IPS DF 4.7 (cell line): ENCODE measurements at regions not wholly inside any gene's neighbourhood (a gene's known extent, or its start where the extent isn't known, plus 50 kb on each side); places are given as distances from the start of the nearest gene placed in this dataset.
"Not testable (repeated sequence)": the region's sequence is repeated elsewhere in the genome, so short reads cannot be mapped to it uniquely, and the experiment has no call there.

Source experiments
- DNase-seq: peaks from one replicate; pipeline ENCODE4 v3.0.0-alpha.2; 2013; ENCODE audit warnings: low spot score; ENCODE audit errors: extremely low read depth

GRCh38 chr4:103885152-103885551 lies 165.4 kb upstream of the TACR3 start:
- no peak for DNase-seq

- no peak for DNase-seq
Measured at GRCh38 chr4:103867311-103867710, 147.5 kb upstream of the TACR3 start.

GRCh38 chr4:103853627-103854026 lies 133.8 kb upstream of the TACR3 start:
- no peak for DNase-seq

- no peak for DNase-seq
Measured at GRCh38 chr4:103853146-103853545, 133.4 kb upstream of the TACR3 start.

- no peak for DNase-seq
Measured at GRCh38 chr4:103845075-103845474, 125.3 kb upstream of the TACR3 start.

GRCh38 chr4:103842637-103843239 lies 123.0 kb upstream of the TACR3 start:
- DNase-seq: no peak

GRCh38 chr4:103842076-103842475 lies 122.3 kb upstream of the TACR3 start:
- no peak for DNase-seq

GRCh38 chr4:103810308-103810707 lies 90.5 kb upstream of the TACR3 start:
- DNase-seq: not testable (repeated sequence)

- DNase-seq: no peak
Measured at GRCh38 chr4:103802766-103803165, 83.0 kb upstream of the TACR3 start.

GRCh38 chr4:103787057-103787456 lies 67.3 kb upstream of the TACR3 start:
- DNase-seq: no peak

- no peak for DNase-seq
Measured at GRCh38 chr4:103786593-103786992, 66.8 kb upstream of the TACR3 start.

GRCh38 chr4:103786014-103786413 lies 66.2 kb upstream of the TACR3 start:
- DNase-seq: peak; percentile 90

- no peak for DNase-seq
Measured at GRCh38 chr4:103778221-103778620, 58.4 kb upstream of the TACR3 start.

GRCh38 chr4:103774326-103774825 lies 54.6 kb upstream of the TACR3 start:
- DNase-seq: no peak

GRCh38 chr4:103773691-103774231 lies 54.0 kb upstream of the TACR3 start:
- DNase-seq: no peak
